Renal pelvis (tissue), 1 donor: ENCODE measurements at regions not wholly inside any gene's neighbourhood (a gene's known extent, or its start where the extent isn't known, plus 50 kb on each side); places are given as distances from the start of the nearest gene placed in this dataset.

Source experiments
- DNase-seq: peaks from one replicate; pipeline ENCODE4 v3.0.0-alpha.2; 2013

DNA sequence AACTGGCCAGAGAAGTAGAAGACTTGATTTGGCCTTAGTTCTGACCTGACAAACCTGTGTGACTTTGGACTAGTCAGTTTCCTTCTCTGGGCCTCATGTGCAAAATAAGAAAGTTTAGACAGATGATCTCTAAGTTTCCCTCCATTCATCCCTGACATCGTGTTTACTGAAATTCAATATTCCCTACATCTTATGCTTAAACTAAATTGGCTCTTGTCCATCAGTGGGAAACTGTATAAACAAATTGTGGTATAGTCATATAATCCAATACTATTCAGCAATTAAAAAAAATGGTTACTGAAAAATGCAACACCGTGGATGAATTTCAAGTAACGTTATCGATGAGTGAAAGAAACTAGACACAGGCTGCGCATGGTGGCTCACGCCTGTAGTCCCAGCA, 64.4 kb upstream of the HRH1 start:
- DNase-seq: no peak

DNA sequence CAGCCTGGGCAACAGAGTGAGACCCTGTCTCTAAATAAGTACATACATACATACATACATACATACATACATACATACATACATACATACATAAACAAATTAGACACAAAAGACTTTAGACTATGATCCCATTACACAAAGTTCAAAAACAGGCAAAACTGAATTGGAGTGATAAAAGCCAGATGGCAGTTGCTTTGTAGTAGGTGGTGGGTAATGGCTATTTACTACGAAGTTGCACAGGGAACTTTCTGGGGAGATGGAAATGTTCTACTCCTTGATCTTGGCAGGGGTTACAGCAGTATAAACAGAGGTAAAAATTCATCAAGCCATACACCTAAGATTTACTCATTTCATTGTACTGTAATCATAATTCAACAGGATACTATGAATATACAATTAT, 63.7 kb upstream of the HRH1 start:
- DNase-seq: no peak

DNA sequence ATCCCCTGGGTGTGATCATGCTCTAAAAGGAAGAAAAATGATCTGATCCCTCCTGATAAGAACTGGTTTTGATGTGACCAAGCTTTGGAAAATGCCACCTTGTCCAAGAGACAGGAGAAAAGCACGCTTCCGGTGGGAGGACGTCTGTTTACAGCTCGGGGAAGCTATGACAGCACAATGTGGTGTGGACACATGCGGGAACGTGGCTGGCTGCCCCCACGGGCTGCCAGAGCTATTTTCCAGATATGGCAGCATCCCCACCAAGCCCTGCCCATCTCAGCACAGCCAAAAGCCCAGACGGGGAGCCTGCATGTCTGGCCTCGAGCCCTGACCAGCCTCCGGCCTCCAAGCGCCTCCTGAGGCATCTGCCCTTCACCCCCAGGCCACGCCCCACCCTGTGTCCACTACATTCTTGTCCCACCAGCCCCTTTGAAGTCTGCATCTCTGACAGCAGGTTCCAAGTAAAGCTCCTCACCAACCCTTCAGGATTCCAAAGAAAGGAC, 63.2 kb upstream of the HRH1 start:
- DNase-seq: no peak

DNA sequence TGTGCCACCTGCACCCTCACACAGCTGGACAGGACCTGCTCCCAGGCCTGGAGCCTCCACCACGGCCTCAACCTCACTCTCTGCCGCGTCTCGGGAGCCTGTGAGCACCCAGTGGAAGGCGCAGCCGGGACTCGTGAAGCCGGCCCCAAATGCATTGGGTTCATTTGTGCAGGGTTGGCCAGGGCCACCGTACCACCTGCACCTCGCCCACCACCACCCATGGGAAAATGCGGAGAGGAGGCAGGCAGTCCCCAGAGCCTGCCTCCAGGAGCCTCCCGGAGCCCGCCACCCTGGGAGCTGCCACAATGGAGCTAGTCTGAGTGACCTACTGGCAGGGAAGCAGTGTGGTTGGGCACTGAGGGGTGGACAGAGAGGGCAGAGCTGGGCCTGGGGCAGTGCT, 62.5 kb upstream of the HRH1 start:
- DNase-seq: no peak

DNA sequence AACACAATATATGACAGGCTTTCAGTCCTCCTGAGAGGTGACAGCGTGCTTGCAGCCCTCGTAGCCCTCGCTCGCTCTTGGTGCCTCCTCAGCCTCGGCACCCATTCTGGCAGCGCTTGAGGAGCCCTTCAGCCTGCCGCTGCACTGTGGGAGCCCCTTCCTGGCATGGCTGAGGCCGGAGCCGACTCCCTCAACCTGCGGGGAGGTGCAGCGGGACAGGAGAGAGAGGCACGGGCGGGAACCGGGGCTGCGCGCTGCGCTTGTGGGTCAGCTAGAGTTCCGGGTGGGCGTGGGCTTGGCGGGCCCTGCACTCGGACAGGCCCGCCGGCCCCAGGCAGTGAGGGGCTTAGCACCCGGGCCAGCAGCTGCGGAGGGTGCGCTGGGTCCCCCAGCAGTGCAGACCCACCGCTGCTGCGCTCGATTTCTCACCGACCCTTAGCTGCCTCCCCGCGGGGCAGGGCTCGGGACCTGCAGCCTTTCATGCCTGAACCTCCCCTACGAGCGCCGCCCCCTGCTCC, 60.4 kb upstream of the HRH1 start:
- no peak for DNase-seq

DNA sequence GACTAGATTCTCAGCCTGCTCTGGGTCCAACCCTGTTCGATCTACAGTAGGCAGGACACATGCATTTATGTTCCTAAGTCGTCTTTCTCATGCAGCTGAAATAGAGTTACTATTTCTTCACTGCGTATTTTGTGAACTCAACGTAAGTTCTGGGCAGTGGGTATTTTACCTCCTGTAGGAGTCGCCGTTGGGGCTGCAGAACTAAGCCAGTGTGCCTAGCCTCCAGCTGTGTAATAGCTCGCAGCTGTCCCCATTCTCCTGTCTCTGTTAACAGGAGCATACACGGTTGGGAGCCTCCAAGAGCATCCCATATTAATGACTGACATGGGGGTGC, 58.4 kb upstream of the HRH1 start:
- no peak for DNase-seq

DNA sequence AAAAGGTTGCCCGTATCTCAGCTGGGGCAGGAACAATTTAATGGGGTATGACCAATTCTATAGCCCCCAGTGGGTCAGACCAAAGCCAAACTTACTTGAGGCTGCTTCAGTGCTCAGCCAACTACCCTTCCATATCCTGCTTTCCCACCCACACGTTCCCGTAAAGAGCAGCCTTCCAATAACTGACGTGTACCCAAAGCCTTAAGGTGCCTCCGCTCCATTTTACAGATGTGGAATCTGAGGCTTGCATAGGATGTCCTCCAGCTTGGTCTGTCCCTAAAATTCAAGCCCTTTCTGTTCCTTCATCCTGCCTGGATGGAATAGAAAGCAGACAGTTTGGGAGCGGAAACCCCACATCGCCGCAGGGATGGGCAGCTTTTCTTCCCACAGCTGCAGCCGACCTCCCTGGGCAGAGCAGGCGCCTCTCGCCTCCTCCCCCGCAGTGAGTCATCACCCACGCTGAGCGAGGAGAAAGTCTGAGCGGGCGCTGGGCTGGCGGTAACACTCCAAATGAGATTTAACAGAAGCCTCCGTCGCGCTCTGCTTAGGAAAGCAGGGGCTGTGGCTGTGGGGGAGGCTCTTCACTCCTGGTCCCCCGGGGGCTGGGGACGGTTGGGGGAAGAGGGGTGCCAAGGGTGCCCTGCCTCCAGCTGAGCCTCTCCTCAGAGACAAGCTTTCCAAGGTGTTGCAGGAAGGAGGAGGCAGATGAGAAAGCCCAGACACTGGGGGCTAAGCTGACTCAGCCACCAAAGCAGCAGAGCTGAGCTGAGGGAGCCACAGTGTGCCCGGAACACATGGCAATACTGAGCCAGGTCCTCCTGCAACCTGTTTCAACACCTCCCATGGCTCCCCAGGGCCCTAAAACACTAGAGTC, 57.8 kb upstream of the HRH1 start:
- peak; percentile 73 for DNase-seq

DNA sequence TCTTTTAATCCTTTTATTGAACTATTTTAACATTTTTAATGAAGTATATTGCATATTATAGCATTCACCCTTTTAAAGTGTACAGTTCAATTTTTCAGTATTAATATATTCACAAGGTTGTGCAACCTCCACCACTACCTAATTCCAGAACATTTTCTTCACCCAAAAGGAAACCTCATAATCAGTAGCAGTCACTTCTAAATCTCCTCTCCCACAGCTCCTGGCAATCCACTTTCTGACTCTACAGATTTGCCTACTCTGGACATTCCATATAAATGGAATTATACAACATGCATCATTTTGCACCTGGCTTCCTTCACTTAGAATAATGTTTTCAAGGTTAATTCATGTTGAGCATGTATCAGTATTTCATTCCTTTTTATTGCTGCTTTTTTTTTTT, 55.0 kb upstream of the HRH1 start:
- DNase-seq: no peak
